GM19351 (cell line): ENCODE measurements at regions not wholly inside any gene's neighbourhood (a gene's known extent, or its start where the extent isn't known, plus 50 kb on each side); places are given as distances from the start of the nearest gene placed in this dataset.

ENCODE experiments used
- ATAC-seq: cut with Tn5 transposase; IDR thresholded peaks from one replicate; pipeline ENCODE4 v1.9.1; 2021; ENCODE audit warnings: mild to moderate bottlenecking, moderate library complexity; ENCODE audit not compliant: unreplicated experiment

DNA sequence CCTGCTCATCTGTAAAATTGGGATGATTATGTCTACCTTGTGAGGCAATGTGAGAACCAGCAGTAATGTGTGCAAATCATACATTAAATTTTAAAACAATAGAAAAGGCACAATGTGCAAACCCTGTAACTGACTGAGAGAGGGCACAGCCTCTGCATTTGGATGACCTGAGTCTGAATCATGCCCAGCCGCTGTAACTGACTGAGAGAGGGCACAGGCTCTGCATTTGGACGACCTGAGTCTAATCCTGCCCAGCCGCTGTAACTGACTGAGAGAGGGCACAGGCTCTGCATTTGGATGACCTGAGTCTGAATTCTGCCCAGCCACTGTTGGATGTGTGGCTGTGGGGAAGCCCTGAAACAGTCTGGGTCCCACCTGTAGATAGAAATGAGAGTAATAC is 351.5 kb upstream of the SHH start:
- ATAC-seq, result no peak

DNA sequence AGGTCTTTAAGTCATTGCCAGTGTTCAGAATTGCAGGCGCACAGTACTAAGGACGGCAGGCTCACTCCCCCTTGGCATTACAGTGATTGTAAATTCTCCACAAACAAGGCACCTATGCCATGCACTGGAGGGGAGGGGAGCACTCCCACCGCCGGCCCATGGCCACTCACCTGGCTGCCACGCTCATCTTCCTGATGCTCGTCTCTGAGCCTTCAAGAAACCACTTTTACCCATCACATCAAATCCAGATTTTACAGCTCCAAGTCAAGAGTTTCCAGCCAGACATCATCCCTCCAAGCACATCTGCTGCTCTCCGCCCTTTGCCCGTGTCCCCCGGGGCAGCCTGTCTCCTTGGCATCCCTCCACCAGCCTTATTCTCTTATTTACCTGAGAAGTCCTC is 350.2 kb upstream of the SHH start:
- no peak for ATAC-seq

DNA sequence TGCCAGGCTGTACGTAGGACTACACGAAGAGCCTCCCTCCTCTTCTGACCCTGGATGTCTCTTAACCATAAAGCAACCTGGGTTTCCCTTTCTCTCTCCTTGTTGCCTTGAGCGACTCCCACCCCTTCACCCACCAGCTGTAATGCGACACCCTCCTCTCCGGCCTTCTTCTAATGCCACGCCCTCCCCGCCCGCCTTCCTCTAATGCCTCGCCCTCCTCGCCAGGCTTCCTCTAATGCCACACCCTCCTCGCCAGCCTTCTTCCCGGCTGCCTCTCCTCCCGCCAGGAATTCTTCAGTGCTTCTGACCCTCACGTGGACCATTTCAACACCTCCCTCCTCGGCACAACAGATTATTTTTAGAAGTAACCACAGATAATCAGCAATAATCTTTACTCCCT is 348.5 kb upstream of the SHH start:
- no peak for ATAC-seq

DNA sequence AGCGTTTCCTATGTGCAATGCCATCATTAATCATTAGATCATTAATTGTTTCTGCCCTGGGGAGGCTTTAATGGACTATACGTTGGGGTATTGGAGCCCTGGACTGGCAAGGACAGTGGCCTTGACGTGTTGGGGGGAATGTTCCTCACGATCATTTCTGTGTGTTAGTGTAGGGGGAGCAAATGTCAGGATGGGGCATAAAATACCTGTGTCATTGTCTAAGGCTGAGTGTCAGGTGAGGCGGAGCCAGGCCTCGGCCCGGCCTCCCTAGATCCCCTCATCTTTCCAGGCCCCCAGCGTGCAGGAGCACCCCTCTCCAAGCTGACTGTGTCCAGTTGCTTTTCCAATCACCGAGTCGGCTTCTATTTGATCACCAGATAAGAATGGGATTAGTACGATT is 346.4 kb upstream of the SHH start:
- ATAC-seq, result no peak

DNA sequence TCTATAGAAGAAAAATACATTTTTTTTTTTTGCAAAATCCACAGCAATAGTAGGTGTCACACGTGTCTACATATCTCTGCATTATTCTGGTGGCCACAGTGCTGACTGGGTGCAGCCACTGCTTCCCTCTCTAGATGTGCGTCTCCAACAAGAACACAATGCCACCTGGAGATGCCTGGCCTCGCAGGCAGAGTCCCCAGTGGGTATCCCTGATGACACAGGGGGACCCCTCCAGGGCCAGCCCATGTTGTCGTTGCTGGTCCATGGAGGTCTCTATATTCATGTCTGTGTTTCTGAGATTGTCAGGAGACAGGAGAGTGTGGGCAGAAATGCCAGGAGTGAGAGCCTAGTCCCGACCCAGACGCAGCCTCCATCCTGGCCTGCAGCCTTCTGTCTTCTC is 345.9 kb upstream of the SHH start:
- no peak for ATAC-seq

DNA sequence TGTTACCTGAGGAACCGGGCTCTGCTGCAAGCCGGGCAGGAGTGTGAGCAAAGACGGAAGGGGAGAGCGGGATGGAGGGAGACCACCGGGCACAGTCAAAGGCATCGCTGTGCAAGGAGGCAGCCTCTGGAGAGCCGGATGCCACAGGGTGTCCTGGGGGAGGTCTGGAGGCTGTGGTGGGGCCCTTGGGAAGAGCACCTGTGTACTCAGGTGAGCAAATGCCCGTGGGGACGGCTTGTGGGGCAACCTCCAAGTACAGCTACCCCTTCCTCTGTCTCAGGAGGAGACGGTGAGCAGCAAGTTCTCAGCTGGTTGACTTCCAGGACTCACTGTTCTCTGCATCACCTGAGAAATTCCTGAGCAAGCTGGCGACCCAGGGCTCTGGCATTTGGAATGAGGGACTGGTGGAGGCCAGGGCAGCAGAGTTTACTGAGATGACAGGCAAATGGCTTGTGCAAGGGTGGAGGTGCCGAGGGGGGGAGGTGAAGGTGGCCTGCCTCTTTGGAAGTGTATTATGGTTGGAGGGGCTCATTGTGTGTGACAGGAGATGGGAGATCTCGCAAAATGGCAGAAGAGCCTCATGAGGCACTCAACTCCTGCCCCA is 345.2 kb upstream of the SHH start:
- no peak for ATAC-seq

DNA sequence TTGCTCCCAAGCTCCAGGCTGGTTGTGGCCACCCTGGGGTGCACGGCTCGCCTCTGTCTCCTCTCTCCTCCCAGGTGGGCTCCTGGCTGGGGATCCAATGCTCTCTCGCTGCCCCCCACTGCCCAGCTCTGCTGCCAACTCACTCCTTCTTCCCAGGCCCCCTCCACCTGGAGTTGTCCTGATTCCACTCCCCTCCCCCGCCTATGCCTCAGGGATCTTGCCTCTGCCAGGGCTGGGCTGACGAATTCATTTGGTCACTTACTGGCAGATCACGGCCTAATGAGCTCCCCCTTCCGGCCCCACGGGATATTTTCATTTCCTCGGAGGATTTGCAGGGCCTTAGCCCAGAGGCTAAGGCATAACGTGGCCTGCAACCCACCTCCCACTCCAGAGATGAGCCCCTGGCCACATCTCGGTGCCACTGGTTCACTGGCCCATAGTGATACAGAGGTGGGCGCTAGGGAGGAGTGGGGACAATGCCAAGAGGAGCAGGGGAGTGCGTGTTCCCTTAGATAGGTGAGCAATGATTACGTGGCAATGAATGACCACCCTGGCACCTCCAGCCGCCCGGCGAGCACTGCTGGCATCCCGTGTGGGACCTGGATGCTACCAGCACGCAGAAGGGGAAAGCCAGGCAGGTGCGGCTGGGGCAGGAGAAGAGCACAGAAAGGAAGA is 344.6 kb upstream of the SHH start:
- no peak for ATAC-seq

DNA sequence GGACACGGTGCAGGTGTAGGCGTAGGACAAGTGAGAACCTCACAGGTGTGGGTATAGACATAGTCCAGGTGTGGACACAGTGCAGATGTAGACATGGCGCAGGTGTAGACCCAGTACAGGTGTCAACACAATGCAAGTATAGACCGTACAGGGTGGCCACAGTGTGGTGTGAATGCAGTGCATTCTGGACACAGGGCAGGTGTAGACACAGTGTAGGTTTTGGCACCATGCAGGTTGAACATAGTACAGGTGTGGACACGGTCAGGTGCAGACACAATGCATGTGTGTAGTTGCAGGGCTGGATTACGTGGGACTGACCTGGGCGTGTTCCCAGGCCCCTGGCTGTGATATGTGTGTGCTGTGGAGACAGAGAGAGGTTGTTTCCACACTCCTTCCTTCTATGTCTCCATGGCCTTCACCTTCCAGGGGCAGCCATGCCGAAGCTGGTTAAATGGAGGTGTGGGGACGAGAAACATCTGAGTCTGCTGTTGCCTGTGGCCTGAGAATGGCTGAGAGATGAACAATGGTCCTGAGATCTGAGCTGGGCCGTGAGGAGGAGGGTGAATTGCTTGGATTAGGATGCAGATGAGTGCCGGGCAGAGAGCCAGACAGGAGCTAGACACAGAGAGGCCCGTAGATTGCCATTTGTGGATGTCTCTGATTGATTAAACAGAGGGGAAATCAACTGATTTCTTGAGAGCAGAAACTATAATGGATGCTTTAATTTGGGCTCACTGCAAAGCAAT is 343.9 kb upstream of the SHH start:
- no peak for ATAC-seq

DNA sequence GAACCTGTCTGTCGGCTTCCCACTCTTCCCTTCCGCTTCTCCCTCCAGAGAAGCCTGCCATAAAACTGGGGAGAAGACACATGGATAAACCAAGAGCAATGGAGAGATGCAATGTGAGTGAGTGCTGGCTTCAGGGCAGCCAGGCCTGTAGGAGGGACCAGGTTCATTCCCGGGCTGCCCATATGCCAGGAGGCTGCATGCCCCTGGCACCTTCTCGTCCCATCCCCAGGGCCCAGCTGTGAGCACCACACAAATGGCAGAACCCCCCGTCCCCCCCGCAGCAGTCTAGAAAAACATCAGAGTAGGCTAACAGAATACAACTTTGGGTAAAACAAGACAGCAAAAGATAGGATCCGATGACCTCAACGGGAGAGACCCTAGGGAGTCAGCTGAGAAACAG is 341.3 kb upstream of the SHH start:
- no peak for ATAC-seq

DNA sequence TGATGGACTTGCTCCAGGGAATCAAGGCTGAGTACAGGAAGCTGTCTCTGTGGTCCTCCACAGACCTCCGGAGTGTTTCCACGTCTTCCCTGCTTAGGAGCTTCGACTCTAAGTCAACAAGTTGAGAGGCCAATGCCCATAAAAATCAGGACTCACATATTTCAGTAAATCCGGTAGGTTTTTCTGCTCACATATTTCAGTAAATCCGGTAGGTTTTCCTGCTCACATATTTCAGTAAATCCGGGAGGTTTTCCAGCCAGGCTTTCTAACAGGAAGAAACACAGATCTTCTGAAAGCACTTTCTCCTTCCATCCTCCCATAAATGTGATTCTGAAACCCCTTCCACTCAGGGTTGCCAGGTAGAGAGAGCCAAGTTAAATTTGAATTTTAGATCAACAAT is 340.1 kb upstream of the SHH start:
- ATAC-seq, result no peak

DNA sequence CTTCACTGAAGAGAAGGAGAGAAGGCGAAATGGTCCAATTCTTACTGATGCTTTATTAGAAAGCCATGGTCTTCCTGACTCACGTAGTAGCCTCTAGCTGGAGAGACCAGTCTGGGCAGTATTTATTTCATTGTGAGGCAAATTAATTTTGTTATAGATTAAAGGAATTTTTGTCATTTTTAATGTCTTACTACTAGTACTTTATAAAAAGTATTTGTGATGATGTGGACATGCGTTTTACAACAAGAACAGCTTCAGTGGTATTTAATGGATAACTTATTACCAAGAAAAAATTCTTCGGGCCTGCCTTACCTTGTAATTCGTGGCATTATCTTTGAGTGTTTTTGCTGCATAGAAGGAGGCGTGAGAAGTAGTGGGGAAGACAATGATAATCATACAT is 339.4 kb upstream of the SHH start:
- ATAC-seq, result no peak

DNA sequence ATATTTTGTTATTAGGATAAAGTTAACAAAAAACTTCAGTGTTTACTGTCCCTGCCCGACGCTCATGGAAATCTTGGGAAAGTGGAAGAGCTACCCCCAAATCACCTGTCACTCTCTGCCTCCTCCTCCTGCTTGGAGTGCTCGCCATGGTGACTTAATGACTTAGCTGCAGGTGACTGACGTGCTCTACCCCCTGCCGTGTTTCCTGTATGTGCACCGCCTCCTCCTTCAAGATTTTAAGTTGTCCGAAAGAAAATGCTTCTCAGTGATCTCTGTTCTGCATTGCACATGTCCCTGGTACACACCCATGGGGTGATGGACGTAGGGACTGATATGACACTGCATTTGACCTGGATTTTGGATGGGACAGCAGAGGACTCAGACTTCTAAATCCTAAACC is 338.8 kb upstream of the SHH start:
- ATAC-seq, result no peak

DNA sequence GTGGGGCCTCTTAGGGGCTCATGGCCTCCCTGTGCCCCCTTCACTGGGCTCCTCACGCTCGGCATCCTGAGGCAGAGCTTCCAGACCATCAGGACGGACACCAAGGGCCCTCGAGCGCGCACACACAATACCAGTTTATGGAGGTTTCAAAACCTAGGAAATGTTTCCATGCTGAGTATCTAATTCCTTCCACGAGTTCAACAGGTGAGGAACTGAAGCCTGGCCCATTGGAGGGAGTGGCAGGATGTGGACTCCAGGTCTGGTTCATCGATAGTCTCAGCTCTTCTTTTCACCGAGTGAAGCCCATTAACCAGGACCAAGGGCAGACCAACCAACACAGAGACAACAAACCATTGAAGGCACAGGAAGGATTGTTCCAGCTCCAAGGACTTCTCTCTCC is 336.7 kb upstream of the SHH start:
- no peak for ATAC-seq

DNA sequence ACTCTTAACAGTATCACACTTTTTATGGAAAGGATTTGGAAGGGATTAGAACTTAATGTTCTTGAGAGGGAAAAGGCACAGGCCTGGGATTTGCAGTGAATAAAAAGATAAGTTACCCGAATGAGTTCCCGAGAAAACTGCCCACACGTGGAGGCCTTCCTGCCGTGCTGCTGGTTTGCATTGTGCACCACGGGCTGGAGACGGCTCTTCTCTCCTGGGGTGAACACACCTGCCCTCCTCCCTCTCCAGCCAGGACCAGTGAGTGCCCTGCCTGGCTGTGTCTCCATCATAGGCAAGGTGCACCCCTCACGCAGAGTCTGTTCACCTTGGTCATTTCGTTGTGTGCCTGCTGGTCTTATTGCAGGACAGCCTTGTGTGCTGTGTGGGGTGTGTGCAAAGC is 336.3 kb upstream of the SHH start:
- no peak for ATAC-seq

DNA sequence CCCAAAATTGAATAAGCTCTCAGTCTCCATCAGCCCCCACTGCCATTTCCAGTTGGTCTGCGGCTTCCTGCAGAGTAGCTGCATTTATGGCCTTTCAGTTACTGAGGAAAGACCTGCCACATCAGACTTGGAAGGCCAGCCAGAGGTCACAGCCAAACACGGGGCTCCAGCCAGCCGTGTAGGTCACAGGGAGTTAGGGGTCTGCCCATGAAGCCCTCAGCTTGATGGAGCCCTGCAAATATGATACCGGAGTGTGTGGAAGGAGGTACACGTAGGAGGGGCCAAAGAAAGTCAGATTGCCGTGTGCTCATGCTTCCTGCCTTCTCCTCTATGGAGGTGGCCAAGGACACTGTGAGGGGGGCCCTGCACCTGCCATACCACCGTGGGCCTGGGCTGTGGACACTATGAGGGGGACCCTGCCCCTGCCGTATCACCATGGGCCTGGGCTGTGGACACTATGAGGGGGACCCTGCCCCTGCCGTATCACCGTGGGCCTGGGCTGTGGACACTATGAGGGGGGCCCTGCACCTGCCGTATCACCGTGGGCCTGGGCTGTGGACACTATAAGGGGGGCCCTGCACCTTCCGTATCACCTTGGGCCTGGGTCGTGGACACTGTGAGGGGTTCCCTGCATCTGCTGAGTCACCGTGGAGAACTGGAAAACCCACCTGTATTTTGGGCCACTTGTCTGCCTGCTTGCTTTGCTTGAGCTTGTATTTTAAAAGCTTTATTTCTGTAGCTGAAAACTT is 335.7 kb upstream of the SHH start:
- no peak for ATAC-seq

DNA sequence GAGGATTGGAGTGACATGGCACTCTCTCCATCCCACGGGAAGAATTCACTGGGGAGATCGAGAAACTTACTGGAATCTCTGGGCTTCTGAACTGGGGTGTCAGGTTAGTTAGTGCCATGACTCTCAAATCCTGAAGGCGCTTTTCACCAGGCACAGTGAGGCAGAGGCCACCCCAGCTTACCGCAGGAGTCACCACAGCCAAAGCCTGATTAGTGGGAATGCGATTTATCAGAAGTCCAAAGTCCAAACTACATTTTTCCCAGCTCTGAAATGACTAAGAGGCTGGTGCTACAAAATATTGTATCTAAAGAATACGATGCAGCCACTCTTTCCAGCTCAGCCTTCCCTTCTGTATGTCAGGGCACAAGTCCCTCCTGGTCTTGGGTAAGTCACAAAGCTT is 334.8 kb upstream of the SHH start:
- ATAC-seq, result no peak

DNA sequence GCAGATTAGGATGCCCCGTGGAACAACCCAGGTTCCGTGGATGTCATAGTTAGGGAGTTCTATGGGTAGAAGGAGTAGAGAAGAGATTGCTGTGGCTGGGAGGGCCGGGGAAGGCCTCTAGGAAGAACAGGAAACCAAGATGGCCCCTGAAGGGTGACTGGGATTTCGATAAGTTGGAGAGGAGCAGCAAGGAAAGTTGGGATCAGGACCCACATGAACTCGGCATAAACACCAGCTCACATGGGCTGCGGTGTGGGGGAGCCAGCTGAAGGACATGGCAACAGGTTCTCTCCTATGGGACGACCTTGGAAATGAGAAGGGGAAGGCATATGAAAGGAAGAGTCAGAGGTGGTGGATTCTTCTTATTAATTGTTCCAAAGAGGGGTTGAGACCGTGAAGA is 333.7 kb upstream of the SHH start:
- no peak for ATAC-seq

DNA sequence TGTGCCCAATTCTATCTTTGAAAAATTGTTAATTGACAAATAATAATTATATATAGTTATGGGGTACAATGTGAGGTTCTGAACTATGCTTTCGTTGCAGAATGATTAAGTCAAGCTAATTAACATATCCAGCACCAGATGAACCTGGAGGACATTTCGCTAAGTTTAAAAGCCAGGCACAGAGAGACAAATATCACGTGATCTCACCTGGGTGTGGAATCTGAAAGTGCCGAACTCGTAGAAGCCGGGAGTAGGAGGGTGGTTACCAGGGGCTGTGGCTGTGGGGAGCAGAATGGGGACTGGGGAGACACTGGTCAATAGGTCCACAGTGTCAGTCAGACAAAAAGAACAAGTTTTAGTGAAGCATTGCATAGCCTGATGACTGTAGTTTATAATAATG is 332.9 kb upstream of the SHH start:
- no peak for ATAC-seq

DNA sequence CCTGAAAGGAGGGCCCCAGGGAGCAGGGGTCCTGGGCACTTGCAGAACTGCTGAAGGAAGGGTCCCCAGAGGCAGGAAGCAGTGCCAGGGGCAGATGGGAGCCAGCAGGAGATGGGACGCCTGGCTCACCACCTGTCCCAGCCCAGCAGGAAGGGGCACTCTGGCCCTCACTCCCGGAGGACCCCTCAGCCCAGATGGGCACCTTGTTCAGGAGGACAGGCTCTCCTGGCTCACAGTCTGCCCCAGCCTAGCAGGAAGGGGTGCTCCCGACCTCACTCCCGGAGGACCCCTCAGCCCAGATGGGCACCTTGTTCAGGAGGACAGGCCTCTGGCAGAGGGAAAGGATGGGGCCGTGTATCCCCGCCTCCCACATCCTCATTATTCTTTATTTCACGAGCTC is 331.4 kb upstream of the SHH start:
- no peak for ATAC-seq

DNA sequence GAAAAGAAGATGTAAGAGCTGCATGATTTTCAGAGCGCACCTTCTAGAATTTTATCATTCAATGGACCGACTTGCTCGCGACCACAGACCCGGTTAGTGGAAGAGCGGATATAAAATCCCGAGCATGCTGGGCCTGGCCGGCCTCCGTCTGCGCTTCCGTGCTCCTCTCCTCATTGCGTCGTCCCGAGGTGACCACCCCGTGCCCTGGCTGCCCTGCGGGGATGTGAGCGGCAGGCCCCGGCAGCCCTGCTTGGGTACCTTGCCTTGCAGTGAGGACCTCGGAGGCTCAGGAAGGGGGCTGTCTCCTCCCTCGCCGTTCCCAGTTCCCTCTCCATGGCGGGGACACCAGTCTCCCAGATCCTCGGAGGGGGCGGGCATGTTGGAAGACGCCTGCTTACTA is 330.9 kb upstream of the SHH start:
- no peak for ATAC-seq

DNA sequence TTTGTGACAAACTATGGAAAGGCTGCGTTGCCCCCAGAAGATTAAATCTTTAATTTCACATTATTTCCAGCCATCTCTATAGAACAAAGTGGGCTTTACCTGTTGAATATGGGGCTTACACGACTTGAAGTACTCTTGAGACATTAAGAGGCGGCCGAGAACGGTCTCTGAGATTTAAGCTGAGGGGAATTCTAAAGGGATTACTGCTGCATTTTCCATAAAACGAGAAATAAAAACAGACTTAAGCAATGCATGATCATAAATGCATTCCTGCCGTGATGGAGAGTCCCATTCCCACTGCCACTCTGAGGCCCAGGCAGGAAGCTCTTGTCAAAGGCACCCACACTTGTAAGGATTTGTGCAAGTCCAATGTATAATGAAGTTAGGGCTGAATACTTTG is 329.7 kb upstream of the SHH start:
- no peak for ATAC-seq

DNA sequence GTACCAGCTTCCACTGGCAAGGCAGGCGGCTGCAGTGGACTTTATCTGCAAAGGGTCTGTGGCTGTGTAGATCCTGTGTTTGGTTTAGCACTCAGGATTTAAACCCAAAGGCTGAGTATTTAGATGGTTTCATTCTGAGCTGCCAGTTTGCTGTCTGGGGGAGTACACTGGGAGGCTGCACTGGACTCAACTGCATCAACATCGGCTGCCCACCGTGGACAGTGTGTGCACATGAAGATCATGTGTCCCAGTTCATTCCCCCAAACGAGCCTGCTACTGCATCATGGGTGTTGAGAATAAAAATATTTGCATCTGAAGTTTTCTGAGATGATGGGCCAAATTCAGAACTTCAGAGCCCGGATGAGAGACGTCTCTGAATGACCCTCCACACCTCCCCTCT is 328.6 kb upstream of the SHH start:
- ATAC-seq, result no peak
